SU-DHL-6 (cell line): ENCODE measurements at regions not wholly inside any gene's neighbourhood (a gene's known extent, or its start where the extent isn't known, plus 50 kb on each side); places are given as distances from the start of the nearest gene placed in this dataset.

ENCODE experiments used
- EZH2phosphoT487 ChIP-seq: fragments of 200-600 bp; sonication (generic), shearing (Covaris generic); conservative IDR thresholded peaks from 2 replicates; pipeline ENCODE4 v1.6.1; 2018; ENCODE audit warnings: mild to moderate bottlenecking, antibody characterized with exemption, low read length, moderate library complexity, mixed read lengths
- TF ChIP-seq, protein P1 (sequence below): fragments of 200-600 bp; sonication (generic); IDR thresholded peaks from one replicate; pipeline ENCODE4 v1.5.1; 2017; ENCODE audit warnings: antibody characterized with exemption, mild to moderate bottlenecking, low read length, moderate library complexity; ENCODE audit not compliant: insufficient read depth, poor library complexity, severe bottlenecking

DNA sequence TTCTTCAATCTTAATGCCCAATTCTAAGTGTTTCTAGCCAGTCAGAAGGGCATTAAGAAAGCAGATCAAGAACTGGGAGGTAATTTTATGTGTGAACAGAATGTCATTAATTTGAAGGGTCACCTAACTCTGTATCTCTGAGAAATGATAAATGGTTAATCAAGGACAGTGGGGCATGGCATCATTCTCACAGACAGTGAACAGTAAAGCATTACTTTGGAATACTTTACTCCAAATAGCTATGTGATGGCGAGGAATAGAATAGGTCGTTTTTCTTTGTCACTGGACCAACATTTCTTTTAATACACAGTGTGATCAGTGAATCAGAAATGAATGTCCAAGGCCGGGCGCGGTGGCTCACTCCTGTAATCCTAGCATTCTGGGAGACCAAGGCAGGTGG is 166.1 kb upstream of the KRR1 start:
- TF ChIP-seq, protein P1, sequence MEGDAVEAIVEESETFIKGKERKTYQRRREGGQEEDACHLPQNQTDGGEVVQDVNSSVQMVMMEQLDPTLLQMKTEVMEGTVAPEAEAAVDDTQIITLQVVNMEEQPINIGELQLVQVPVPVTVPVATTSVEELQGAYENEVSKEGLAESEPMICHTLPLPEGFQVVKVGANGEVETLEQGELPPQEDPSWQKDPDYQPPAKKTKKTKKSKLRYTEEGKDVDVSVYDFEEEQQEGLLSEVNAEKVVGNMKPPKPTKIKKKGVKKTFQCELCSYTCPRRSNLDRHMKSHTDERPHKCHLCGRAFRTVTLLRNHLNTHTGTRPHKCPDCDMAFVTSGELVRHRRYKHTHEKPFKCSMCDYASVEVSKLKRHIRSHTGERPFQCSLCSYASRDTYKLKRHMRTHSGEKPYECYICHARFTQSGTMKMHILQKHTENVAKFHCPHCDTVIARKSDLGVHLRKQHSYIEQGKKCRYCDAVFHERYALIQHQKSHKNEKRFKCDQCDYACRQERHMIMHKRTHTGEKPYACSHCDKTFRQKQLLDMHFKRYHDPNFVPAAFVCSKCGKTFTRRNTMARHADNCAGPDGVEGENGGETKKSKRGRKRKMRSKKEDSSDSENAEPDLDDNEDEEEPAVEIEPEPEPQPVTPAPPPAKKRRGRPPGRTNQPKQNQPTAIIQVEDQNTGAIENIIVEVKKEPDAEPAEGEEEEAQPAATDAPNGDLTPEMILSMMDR: no peak
- no peak for TF ChIP-seq EZH2phosphoT487
